Peyer's patch (tissue), 4 donors: ENCODE measurements at regions not wholly inside any gene's neighbourhood (a gene's known extent, or its start where the extent isn't known, plus 50 kb on each side); places are given as distances from the start of the nearest gene placed in this dataset.

Experiments
- POLR2A ChIP-seq, 2 donors: fragments of 450-650 bp; IDR thresholded peaks; one replicate each; pipeline ENCODE4 v1.5.1; 2017; ENCODE audit warnings: antibody characterized with exemption in 2 of 2, mild to moderate bottlenecking in 2 of 2, moderate library complexity in 2 of 2
- TF ChIP-seq, protein P1 (sequence below), 6 experiments: fragments of 450-650 bp in 4 of 6; fragments of 200-600 bp in 2 of 6; sonication (generic) in 1 of 6; IDR thresholded peaks; one replicate each; pipeline ENCODE4 v1.5.1; 2017 to 2019; ENCODE audit warnings: antibody characterized with exemption in 6 of 6, mild to moderate bottlenecking in 3 of 6, moderate library complexity in 1 of 6

DNA sequence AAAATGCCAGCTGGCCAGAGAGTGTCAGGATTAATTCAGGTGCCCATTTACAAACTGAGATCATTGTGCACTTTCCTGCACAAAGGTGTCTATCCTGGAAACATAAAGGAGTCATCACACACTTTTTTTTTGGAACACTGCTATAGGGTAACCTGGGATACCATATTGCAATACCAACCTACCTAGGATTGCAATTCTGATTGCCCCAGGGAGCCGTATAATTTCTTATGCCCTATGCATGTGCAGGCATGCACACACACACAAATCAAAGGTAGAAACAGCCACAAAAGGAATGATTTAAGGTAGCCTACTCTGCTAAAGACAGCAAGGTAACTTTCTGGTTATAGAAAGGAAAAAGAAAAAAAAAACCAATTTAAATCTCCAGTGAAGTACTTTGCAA is 285.3 kb upstream of the KITLG start:
- TF ChIP-seq, protein P1, sequence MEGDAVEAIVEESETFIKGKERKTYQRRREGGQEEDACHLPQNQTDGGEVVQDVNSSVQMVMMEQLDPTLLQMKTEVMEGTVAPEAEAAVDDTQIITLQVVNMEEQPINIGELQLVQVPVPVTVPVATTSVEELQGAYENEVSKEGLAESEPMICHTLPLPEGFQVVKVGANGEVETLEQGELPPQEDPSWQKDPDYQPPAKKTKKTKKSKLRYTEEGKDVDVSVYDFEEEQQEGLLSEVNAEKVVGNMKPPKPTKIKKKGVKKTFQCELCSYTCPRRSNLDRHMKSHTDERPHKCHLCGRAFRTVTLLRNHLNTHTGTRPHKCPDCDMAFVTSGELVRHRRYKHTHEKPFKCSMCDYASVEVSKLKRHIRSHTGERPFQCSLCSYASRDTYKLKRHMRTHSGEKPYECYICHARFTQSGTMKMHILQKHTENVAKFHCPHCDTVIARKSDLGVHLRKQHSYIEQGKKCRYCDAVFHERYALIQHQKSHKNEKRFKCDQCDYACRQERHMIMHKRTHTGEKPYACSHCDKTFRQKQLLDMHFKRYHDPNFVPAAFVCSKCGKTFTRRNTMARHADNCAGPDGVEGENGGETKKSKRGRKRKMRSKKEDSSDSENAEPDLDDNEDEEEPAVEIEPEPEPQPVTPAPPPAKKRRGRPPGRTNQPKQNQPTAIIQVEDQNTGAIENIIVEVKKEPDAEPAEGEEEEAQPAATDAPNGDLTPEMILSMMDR (IDR thresholded peaks at IDR 0.05), result no peak
- no peak for TF ChIP-seq POLR2A (IDR thresholded peaks at IDR 0.05)
